GM21619 (cell line): ENCODE measurements at regions not wholly inside any gene's neighbourhood (a gene's known extent, or its start where the extent isn't known, plus 50 kb on each side); places are given as distances from the start of the nearest gene placed in this dataset.

ENCODE experiments used
- ATAC-seq: cut with Tn5 transposase; IDR thresholded peaks from one replicate; pipeline ENCODE4 v1.9.1; 2021; ENCODE audit not compliant: unreplicated experiment

- ATAC-seq, result no peak
These were observed 129.9 kb downstream of the CDC42EP3 start for GRCh38 chr2:37541516-37541915.

GRCh38 chr2:37543999-37544557, 127.4 kb downstream of the CDC42EP3 start:
- no peak for ATAC-seq

- no peak for ATAC-seq
These were observed 126.8 kb downstream of the CDC42EP3 start for GRCh38 chr2:37544591-37545031.

GRCh38 chr2:37549598-37549997, 121.8 kb downstream of the CDC42EP3 start:
- peak; percentile 59 for ATAC-seq

- no peak for ATAC-seq
These were observed 121.3 kb downstream of the CDC42EP3 start for GRCh38 chr2:37550190-37550589.

GRCh38 chr2:37551783-37552182, 119.7 kb downstream of the CDC42EP3 start:
- ATAC-seq, result no peak

- ATAC-seq, result no peak
These were observed 119.1 kb downstream of the CDC42EP3 start for GRCh38 chr2:37552339-37552738.

- ATAC-seq, result no peak
These were observed 117.9 kb downstream of the CDC42EP3 start for GRCh38 chr2:37553411-37554154.

GRCh38 chr2:37554155-37554510, 117.3 kb downstream of the CDC42EP3 start:
- ATAC-seq, result no peak

GRCh38 chr2:37554687-37555086, 116.8 kb downstream of the CDC42EP3 start:
- no peak for ATAC-seq

GRCh38 chr2:37555457-37555856, 116.0 kb downstream of the CDC42EP3 start:
- ATAC-seq, result peak; percentile 40

GRCh38 chr2:37556256-37556655, 115.2 kb downstream of the CDC42EP3 start:
- no peak for ATAC-seq

GRCh38 chr2:37558623-37559022, 112.8 kb downstream of the CDC42EP3 start:
- ATAC-seq, result peak; percentile 64

GRCh38 chr2:37560241-37560848, 111.1 kb downstream of the CDC42EP3 start:
- no peak for ATAC-seq

- ATAC-seq, result no peak
These were observed 110.4 kb downstream of the CDC42EP3 start for GRCh38 chr2:37560863-37561614.

- peak; percentile 63 for ATAC-seq
These were observed 109.5 kb downstream of the CDC42EP3 start for GRCh38 chr2:37561615-37562569.

- ATAC-seq, result no peak
These were observed 107.9 kb downstream of the CDC42EP3 start for GRCh38 chr2:37563375-37564015.

- ATAC-seq, result no peak
These were observed 107.1 kb downstream of the CDC42EP3 start for GRCh38 chr2:37564356-37564755.

GRCh38 chr2:37566517-37566981, 104.9 kb downstream of the CDC42EP3 start:
- ATAC-seq, result no peak

- no peak for ATAC-seq
These were observed 102.9 kb downstream of the CDC42EP3 start for GRCh38 chr2:37568565-37568964.
